A673 (cell line): ENCODE measurements at regions not wholly inside any gene's neighbourhood (a gene's known extent, or its start where the extent isn't known, plus 50 kb on each side); places are given as distances from the start of the nearest gene placed in this dataset.

Experiments used
- CTCF ChIP-seq: fragments of 300-800, 200-600 bp; sonication (generic); conservative IDR thresholded peaks from 2 replicates; pipeline ENCODE4 v1.5.1; 2017; ENCODE audit warnings: low read depth, mild to moderate bottlenecking, antibody characterized with exemption, low read length, moderate library complexity, mixed read lengths
- EZH2 ChIP-seq: fragments of 200-600 bp; sonication (generic); IDR thresholded peaks from 2 replicates; pipeline ENCODE4 v1.6.1; 2017; ENCODE audit warnings: borderline replicate concordance, low read depth, mild to moderate bottlenecking, mixed read lengths, antibody characterized with exemption, low read length; ENCODE audit not compliant: poor library complexity, severe bottlenecking

GRCh38 chr15:66941791-66942190 lies 123.6 kb upstream of the SMAD3 start:
- TF ChIP-seq CTCF = no peak
- TF ChIP-seq EZH2 = no peak
